Tibial artery (tissue), 4 donors: ENCODE measurements at regions not wholly inside any gene's neighbourhood (a gene's known extent, or its start where the extent isn't known, plus 50 kb on each side); places are given as distances from the start of the nearest gene placed in this dataset.

ENCODE experiments used
- DNase-seq, 2 donors: peaks; one replicate each; pipeline ENCODE4 v3.0.0-alpha.2; 2019
- H3K27ac ChIP-seq, 2 donors: fragments of 200-600 bp; sonication (generic) in 1 of 2; 1 replicate in 1 of 2; 2 replicates in 1 of 2; pipeline ENCODE4 v1.5.1; 2018 to 2019; ENCODE audit warnings: mild to moderate bottlenecking in 1 of 2
- H3K27me3 ChIP-seq, 2 donors: fragments of 200-600 bp; sonication (generic) in 1 of 2; one replicate each; pipeline versions ENCODE4 v1.5.1 to v1.6.0; 2016 to 2019
- H3K36me3 ChIP-seq, 3 donors: fragments of 200-600 bp; sonication (generic) in 2 of 3; one replicate each; pipeline ENCODE4 v1.5.1; 2016 to 2019; ENCODE audit warnings: mild to moderate bottlenecking in 2 of 3
- H3K4me1 ChIP-seq, 4 donors: fragments of 200-600 bp; sonication (generic) in 2 of 4; 1 replicate in 3 of 4; 2 replicates in 1 of 4; pipeline ENCODE4 v1.5.1; 2016 to 2019
- H3K4me3 ChIP-seq, 2 donors: fragments of 200-600 bp; sonication (generic) in 1 of 2; 1 replicate in 1 of 2; 2 replicates in 1 of 2; pipeline ENCODE4 v1.5.1; 2018 to 2019; ENCODE audit warnings: mild to moderate bottlenecking in 2 of 2
- H3K9me3 ChIP-seq, 3 donors: fragments of 200-600 bp; sonication (generic) in 1 of 3; one replicate each; pipeline ENCODE4 v1.5.1; 2016 to 2019
- intact Hi-C: fragments of 100-400 bp; cut with DNase I; formaldehyde crosslinking; loops from one replicate; pipeline ENCODE4 v1.15.0; 2023; ENCODE audit warnings: low total_unique reads
- TF ChIP-seq, protein P1 (sequence below), 2 experiments: fragments of 200-600 bp in 1 of 2; fragments of 450-650 bp in 1 of 2; IDR thresholded peaks; one replicate each; pipeline ENCODE4 v1.5.1; 2017 to 2019; ENCODE audit warnings: antibody characterized with exemption in 2 of 2, mild to moderate bottlenecking in 1 of 2, moderate library complexity in 1 of 2

DNA sequence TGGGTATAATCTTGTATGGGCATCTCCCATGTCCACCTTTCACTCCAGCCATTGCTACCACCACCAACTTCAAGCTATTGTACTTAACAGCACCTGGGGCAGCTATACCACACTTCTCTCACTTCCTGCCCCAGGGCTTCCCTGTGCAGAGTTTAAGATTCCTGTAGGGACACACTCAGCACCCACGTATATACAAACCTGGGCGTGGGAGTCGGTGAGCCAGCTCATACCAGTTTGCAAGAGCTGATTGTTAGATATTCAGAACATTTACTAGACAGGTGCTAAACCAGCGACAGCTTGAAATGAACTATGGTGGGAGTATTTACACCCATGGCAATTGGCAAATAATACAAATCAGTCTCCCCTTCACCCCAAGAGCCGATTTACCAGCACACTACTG, 114.8 kb upstream of the CSF3R start:
- Histone ChIP-seq H3K9me3 (no peaks in the 10 kb centered on the region), H3K27me3 (peaks cover 0 to 47% of the 10 kb centered on the region in 2 donors), H3K4me3 (no peak overlapping the region), H3K4me1 (no peaks in the 10 kb centered on the region), H3K36me3 (no peaks in the 10 kb centered on the region), H3K27ac (no peak overlapping the region)
- intact Hi-C loops: no loop called here
- DNase-seq: no peak
- TF ChIP-seq, protein P1, sequence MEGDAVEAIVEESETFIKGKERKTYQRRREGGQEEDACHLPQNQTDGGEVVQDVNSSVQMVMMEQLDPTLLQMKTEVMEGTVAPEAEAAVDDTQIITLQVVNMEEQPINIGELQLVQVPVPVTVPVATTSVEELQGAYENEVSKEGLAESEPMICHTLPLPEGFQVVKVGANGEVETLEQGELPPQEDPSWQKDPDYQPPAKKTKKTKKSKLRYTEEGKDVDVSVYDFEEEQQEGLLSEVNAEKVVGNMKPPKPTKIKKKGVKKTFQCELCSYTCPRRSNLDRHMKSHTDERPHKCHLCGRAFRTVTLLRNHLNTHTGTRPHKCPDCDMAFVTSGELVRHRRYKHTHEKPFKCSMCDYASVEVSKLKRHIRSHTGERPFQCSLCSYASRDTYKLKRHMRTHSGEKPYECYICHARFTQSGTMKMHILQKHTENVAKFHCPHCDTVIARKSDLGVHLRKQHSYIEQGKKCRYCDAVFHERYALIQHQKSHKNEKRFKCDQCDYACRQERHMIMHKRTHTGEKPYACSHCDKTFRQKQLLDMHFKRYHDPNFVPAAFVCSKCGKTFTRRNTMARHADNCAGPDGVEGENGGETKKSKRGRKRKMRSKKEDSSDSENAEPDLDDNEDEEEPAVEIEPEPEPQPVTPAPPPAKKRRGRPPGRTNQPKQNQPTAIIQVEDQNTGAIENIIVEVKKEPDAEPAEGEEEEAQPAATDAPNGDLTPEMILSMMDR (IDR thresholded peaks at IDR 0.05): no peak

- TF ChIP-seq, protein P1 (IDR thresholded peaks at IDR 0.05): no peak
- intact Hi-C loops: no loop called here
- H3K36me3 ChIP-seq: no peaks in the 10 kb centered on the region
- no peaks in the 10 kb centered on the region for H3K9me3 ChIP-seq
- H3K4me1 ChIP-seq: no peaks in the 10 kb centered on the region
- H3K27me3 ChIP-seq: peaks cover 0 to 54% of the 10 kb centered on the region in 2 donors
- H3K4me3 ChIP-seq: no peak overlapping the region
- DNase-seq: no peak
- H3K27ac ChIP-seq: no peak overlapping the region
Measured at GRCh38 chr1:36595921-36596320, 113.2 kb upstream of the CSF3R start.

DNA sequence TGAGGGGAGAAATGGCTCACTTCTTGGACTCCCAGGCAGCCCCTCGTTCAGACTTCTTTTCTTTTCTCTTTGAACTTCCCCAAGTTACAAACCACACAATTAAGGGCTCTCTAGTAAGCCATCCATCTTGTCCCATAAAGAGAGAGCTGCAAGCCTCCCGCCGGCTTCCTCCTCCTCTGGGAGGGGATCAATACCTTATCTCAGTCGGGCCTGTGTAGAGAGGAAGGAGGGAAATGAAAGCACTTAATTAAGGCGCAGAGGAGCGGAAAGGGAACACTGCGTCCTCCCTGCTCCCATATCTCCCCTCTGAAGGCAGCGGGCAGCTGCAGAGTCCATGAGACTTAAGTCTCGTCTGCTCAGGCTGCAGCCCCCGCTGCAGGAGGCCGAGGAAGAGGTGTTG, 112.6 kb upstream of the CSF3R start:
- TF ChIP-seq, protein P1 (IDR thresholded peaks at IDR 0.05): no peak
- Histone ChIP-seq H3K9me3 (no peaks in the 10 kb centered on the region), H3K27ac (no peak overlapping the region), H3K4me1 (no peaks in the 10 kb centered on the region), H3K4me3 (no peak overlapping the region), H3K27me3 (peaks cover 0 to 55% of the 10 kb centered on the region in 2 donors), H3K36me3 (no peaks in the 10 kb centered on the region)
- intact Hi-C loops: no loop called here
- no peak for DNase-seq

DNA sequence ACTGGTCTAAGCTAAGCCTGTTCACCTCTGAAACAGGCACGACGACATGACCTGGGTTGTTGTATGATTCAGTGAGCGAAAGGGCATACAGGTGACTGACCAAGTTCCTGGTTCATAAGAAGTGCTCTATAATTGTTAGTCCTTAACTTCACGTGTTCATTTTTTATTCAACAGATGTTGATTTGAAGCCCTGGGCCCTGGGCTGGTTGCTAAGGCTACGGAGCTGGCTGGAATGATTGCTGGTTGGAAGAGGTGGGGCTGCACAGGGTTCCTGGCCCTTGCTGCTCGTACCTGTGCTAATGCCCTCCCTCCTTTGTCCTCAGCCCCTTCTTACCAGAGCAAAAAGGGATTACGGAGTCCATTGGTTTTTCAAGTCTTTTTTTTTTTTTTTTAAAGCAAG, 111.3 kb upstream of the CSF3R start:
- TF ChIP-seq, protein P1 (IDR thresholded peaks at IDR 0.05): no peak
- no peak for DNase-seq
- Histone ChIP-seq H3K27me3 (peaks cover 0 to 65% of the 10 kb centered on the region in 2 donors), H3K36me3 (no peaks in the 10 kb centered on the region), H3K4me1 (no peaks in the 10 kb centered on the region), H3K4me3 (no peak overlapping the region), H3K27ac (no peak overlapping the region), H3K9me3 (no peaks in the 10 kb centered on the region)
- intact Hi-C loops: no loop called here

DNA sequence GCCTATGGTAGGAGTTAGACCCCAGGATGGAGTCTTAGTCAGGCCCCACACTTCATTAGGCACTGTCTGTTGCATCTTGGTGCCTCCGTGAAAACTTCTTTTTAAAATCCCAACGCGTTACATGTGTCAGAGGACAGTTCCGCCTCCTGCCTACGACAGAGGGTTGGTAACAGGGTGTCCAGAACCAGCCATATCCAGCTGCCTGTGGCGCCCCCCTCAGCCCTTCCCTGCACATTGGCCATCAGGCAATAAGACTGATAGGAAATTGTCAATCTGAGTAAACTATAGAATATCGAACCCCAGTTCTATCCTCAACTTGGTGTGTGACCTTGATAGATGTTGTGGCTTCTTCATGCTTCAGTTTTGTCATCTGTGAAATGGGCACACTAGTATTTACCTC, 108.6 kb upstream of the CSF3R start:
- DNase-seq: no peak
- TF ChIP-seq, protein P1 (IDR thresholded peaks at IDR 0.05): no peak
- intact Hi-C loops: no loop called here
- H3K36me3 ChIP-seq: no peaks in the 10 kb centered on the region
- no peaks in the 10 kb centered on the region for H3K9me3 ChIP-seq
- no peak overlapping the region for H3K4me3 ChIP-seq
- peaks cover 0 to 77% of the 10 kb centered on the region in 2 donors for H3K27me3 ChIP-seq
- H3K4me1 ChIP-seq: no peaks in the 10 kb centered on the region
- no peak overlapping the region for H3K27ac ChIP-seq

GRCh38 chr1:36590771-36591170, 108.1 kb upstream of the CSF3R start:
- H3K27me3 ChIP-seq: peaks cover 0 to 80% of the 10 kb centered on the region in 2 donors
- TF ChIP-seq, protein P1 (IDR thresholded peaks at IDR 0.05): no peak
- no peak overlapping the region for H3K4me3 ChIP-seq
- intact Hi-C loops: no loop called here
- no peaks in the 10 kb centered on the region for H3K9me3 ChIP-seq
- no peaks in the 10 kb centered on the region for H3K4me1 ChIP-seq
- DNase-seq: no peak
- no peaks in the 10 kb centered on the region for H3K36me3 ChIP-seq
- H3K27ac ChIP-seq: no peak overlapping the region
